ENCODE measurements at regions not wholly inside any gene's neighbourhood (a gene's known extent, or its start where the extent isn't known, plus 50 kb on each side); places are given as distances from the start of the nearest gene placed in this dataset.

DNA sequence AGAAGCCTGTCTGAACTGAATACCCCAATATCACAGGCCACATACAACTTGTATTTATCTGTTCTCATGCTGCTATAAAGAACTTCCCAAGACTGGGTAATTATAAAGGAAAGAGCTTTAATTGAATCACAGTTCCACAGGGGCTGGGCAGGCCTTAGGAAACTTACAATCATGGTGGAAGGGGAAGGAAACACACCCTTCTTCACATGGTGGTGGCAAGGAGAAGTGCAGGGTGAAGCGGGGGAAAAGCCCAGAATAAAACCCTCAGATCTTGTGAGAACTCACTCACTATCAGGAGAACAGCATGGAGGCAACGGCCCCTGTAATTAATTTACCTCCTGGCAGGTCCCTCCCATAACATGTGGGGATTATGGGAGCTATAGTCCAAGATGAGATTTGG lies 50.3 kb upstream of the FNDC1 start:
- peaks cover 2% of the 10 kb centered on the region for H3K4me1 Mint-ChIP-seq (ENCODE audit: low read depth)
- no peaks in the 10 kb centered on the region for H3K36me3 Mint-ChIP-seq (ENCODE audit: low read depth)
- peaks cover 20% of the 10 kb centered on the region for H3K27me3 Mint-ChIP-seq (ENCODE audit: low read depth)
- H3K9me3 Mint-ChIP-seq = no peaks in the 10 kb centered on the region
- H3K27ac Mint-ChIP-seq = no peak overlapping the region
- no peak overlapping the region for H3K4me3 Mint-ChIP-seq
- no peak for DNase-seq (ENCODE audit: low spot score)

DNA sequence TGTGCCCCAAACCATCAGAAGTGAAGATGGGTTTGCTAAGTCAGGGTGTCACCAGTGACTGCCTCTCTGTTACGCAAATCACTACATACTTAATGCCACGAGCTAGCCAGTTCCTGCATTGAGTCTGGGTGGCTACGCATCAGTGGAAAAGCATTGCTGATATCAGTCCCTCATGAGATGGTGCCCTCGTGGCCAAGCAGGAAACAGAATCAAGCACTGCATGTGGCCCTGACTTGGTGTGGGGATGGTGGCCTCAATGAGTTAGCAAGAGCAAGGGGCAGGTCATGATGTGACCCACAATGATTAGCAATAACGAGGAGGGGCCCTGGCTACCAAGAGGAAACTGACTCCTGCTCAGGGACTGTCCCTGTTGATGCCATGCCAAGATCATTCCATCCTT lies 51.6 kb upstream of the FNDC1 start:
- peaks cover 2% of the 10 kb centered on the region for H3K4me1 Mint-ChIP-seq (ENCODE audit: low read depth)

DNA sequence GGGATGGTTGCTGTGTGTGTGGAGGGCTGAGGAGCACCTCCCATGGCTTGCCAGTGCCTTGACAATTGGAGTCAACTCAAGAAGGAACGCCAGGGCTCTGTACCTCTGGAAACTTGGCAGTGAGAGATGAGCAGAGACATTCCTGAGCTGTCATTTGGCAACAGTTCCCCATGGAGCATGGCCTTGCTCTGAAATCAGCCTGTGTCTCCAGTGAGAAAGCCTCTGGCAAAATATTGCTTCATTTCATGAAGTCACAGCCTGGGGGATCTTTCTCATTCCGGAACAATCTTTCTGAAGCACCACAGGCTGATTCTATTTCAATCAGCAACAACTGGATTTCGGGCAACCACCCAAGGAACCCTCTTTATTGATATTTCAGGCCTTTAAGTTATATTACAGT lies 52.2 kb upstream of the FNDC1 start:
- Mint-ChIP-seq H3K27me3 (ENCODE audit: low read depth) (peaks cover 6% of the 10 kb centered on the region), H3K4me3 (no peak overlapping the region), H3K9me3 (no peaks in the 10 kb centered on the region), H3K27ac (no peak overlapping the region), H3K36me3 (ENCODE audit: low read depth) (no peaks in the 10 kb centered on the region), H3K4me1 (ENCODE audit: low read depth) (peaks cover 2% of the 10 kb centered on the region)
- no peak for DNase-seq (ENCODE audit: low spot score)

More for the DNA sequence above, 51.6 kb upstream of the FNDC1 start:
- DNase-seq (ENCODE audit: low spot score) = no peak
- H3K36me3 Mint-ChIP-seq (ENCODE audit: low read depth) = no peaks in the 10 kb centered on the region
- H3K27me3 Mint-ChIP-seq (ENCODE audit: low read depth) = peaks cover 8% of the 10 kb centered on the region
- no peaks in the 10 kb centered on the region for H3K9me3 Mint-ChIP-seq
- H3K27ac Mint-ChIP-seq = no peak overlapping the region
- H3K4me3 Mint-ChIP-seq = no peak overlapping the region

DNA sequence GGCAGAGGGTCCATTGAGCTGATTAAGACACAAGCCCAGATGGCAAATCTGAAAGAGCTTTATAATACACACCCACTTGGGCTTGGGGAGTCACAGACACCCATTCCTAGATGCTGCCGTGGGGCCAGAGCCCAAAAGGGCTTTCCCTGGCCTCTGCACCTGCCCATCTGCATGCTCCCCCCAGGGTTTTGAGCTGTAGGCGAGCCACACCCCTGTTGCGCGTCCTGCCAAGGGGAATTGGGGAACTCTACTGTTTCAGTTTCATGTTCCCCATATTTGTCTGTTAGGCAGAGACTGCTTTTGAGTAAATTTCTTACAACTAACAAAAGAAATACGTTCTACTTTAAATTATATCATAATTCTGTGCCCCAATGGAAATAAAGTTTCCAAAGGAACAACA lies 52.9 kb upstream of the FNDC1 start:
- peaks cover 2% of the 10 kb centered on the region for H3K4me1 Mint-ChIP-seq (ENCODE audit: low read depth)
- no peaks in the 10 kb centered on the region for H3K36me3 Mint-ChIP-seq (ENCODE audit: low read depth)
- H3K27ac Mint-ChIP-seq = no peak overlapping the region
- H3K27me3 Mint-ChIP-seq (ENCODE audit: low read depth) = peaks cover 2% of the 10 kb centered on the region
- no peak overlapping the region for H3K4me3 Mint-ChIP-seq
- H3K9me3 Mint-ChIP-seq = no peaks in the 10 kb centered on the region
- DNase-seq (ENCODE audit: low spot score) = no peak

DNA sequence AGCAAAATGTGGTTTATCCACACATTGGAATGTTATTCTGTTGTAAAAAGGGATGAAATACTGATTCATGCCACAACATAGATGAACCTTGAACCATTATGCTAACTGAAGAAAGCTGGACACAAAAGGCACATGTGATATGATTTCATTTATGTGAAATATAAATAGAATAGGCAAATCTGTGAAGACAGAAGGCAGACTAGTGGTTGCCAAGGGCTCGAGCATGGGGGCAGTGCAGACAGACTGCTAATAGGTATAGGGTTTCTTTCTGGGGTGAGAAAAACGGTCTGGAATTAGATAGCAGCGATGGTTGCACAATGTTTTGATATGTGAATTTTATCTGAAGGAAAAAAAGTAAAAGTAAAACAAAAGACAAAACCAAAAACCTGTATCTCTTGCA lies 54.6 kb upstream of the FNDC1 start:
- peaks cover 2% of the 10 kb centered on the region for H3K27me3 Mint-ChIP-seq (ENCODE audit: low read depth)
- no peak for DNase-seq (ENCODE audit: low spot score)
- H3K4me1 Mint-ChIP-seq (ENCODE audit: low read depth) = peaks cover 12% of the 10 kb centered on the region
- H3K4me3 Mint-ChIP-seq = no peak overlapping the region
- H3K9me3 Mint-ChIP-seq = no peaks in the 10 kb centered on the region
- no peaks in the 10 kb centered on the region for H3K36me3 Mint-ChIP-seq (ENCODE audit: low read depth)
- no peak overlapping the region for H3K27ac Mint-ChIP-seq

DNA sequence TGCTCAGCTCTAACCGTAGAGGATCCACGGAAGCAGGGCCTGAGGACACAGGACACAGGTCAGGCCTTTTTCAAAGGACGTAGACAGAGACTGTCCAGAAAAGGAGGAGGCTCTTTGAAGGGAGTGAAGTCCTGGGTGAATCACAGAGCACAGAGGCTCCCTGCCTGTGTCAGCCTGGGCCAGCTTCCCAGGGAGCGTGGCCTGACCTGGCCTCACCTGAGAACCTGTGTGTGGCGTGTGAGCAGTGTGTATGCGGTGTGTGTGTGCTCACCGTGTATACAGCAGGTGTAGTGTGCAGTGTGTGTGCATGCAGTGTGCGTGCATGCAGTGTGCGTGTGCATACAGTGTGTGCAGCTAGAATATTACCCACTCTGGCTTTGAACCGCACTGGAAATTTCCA lies 56.0 kb upstream of the FNDC1 start:
- Mint-ChIP-seq H3K27ac (no peak overlapping the region), H3K4me3 (no peak overlapping the region), H3K36me3 (ENCODE audit: low read depth) (no peaks in the 10 kb centered on the region), H3K9me3 (no peaks in the 10 kb centered on the region), H3K27me3 (ENCODE audit: low read depth) (no peaks in the 10 kb centered on the region), H3K4me1 (ENCODE audit: low read depth) (peaks cover 19% of the 10 kb centered on the region)
- DNase-seq (ENCODE audit: low spot score) = no peak

DNA sequence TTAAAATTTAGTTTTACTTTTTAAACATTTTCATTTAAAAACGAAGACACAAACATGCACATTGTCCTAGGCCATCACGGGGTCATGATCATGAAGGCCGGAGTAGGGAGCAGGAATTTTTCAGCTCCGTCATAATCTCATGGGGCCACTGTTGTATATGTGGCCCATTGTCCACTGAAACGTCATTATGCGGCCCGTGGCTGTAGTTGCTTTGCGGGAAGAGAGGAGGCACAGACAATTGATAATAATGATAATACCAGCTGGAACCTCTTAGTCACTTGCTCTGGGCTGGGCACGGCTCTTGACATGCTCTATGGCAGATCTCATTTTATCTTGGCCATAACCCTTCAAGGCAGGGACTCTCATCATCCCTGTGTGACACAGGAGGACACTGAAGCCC lies 56.5 kb upstream of the FNDC1 start:
- H3K4me1 Mint-ChIP-seq (ENCODE audit: low read depth) = peaks cover 24% of the 10 kb centered on the region
- no peak overlapping the region for H3K27ac Mint-ChIP-seq
- no peaks in the 10 kb centered on the region for H3K36me3 Mint-ChIP-seq (ENCODE audit: low read depth)
- H3K27me3 Mint-ChIP-seq (ENCODE audit: low read depth) = no peaks in the 10 kb centered on the region
- no peak for DNase-seq (ENCODE audit: low spot score)
- no peaks in the 10 kb centered on the region for H3K9me3 Mint-ChIP-seq
- H3K4me3 Mint-ChIP-seq = no peak overlapping the region

DNA sequence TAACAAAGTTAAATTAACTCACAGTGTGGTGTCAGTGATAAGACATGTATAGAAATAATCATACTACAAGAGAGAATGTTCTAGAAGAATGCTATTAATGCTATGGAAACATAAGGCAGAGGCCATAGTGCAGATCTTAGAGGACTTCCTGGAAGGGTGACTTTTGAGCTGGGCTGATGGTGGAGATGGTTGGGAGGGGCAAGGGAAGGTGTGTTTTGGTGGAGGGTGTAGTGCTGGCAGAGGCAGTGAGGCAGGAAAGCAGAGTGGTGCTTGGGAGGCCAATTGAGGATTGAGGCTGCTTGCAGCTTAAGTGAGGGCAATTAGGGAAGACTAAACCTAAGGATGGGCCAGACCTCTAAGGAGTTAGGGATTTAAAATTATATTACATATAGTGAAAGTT lies 58.5 kb upstream of the FNDC1 start:
- no peaks in the 10 kb centered on the region for H3K9me3 Mint-ChIP-seq
- no peaks in the 10 kb centered on the region for H3K27me3 Mint-ChIP-seq (ENCODE audit: low read depth)
- H3K4me3 Mint-ChIP-seq = no peak overlapping the region
- peaks cover 42% of the 10 kb centered on the region for H3K4me1 Mint-ChIP-seq (ENCODE audit: low read depth)
- no peak for DNase-seq (ENCODE audit: low spot score)
- H3K36me3 Mint-ChIP-seq (ENCODE audit: low read depth) = no peaks in the 10 kb centered on the region
- H3K27ac Mint-ChIP-seq = peak overlapping the region; percentile 16

DNA sequence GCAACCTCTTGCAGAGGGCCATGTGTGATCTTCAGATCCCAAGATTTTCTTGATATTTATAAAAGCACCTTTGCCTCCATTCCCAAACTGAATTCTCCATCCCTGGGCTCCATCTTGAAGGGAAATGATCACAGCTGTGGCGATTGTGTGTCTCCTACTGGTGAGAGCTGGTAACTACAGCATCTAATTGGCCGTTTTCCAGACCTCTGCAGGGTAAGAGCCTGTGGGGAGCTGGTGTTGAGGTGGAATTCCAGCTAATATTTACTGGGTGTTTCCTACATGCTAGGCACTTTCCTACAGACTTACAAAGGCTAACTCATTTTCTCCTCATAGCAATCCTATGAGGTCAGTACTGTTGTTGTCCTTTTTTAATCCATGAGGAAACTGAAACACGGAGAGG lies 59.2 kb upstream of the FNDC1 start:
- H3K27me3 Mint-ChIP-seq (ENCODE audit: low read depth) = no peaks in the 10 kb centered on the region
- H3K27ac Mint-ChIP-seq = no peak overlapping the region
- DNase-seq (ENCODE audit: low spot score) = no peak
- H3K36me3 Mint-ChIP-seq (ENCODE audit: low read depth) = no peaks in the 10 kb centered on the region
- H3K4me3 Mint-ChIP-seq = no peak overlapping the region
- H3K4me1 Mint-ChIP-seq (ENCODE audit: low read depth) = peaks cover 44% of the 10 kb centered on the region
- no peaks in the 10 kb centered on the region for H3K9me3 Mint-ChIP-seq

DNA sequence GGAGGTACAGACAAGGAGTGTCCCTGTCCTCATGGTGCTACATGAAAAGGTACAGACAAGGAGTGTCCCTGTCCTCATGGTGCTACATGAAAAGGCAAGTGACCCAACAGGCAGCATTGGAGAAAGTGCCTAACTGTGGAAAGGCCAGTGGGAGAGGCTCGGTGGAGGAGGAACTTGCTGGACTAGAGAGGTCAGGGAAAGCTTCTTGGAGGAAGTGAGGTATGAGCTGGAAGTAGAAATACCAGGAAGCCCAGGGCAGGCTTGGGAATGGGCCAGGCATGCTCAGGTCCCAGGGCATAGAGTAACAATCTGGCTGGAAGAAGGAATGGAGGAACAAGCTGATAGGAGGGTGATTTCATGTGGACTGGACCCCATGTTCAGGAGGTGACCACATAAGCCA lies 59.8 kb upstream of the FNDC1 start:
- no peak overlapping the region for H3K4me3 Mint-ChIP-seq

DNA sequence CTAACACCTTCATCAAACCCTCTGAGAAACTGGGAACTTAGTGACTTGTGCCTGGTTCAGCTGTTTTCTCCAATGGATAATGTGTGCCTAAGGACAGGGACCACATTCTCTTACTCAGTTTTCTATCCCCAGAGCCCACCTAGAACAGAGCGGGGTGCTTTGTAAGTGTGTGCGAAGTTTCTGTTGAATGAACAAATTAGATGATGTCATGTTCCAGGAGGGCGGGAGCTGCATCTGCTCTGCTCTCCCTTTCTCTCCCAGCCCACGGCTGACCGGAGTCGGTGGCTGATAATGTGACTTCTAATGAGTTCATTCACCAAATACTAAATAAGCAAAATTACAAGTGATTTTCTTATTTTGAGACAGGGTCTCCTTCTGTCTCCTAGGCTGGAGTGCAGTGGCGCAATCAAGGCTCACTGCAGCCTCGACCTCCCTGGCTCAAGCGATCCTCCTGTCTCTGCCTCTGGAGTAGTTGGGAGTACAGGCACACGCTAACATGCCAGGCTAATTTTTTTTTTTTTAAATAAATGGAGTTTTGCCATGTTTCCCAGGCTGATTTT lies 60.7 kb upstream of the FNDC1 start:
- Mint-ChIP-seq H3K36me3 (ENCODE audit: low read depth) (no peaks in the 10 kb centered on the region), H3K9me3 (no peaks in the 10 kb centered on the region), H3K4me1 (ENCODE audit: low read depth) (peaks cover 56% of the 10 kb centered on the region), H3K27ac (peak overlapping the region; percentile 94), H3K27me3 (ENCODE audit: low read depth) (no peaks in the 10 kb centered on the region), H3K4me3 (peak overlapping the region; percentile 80)
- no peak for DNase-seq (ENCODE audit: low spot score)

More for the DNA sequence above, 59.8 kb upstream of the FNDC1 start:
- Mint-ChIP-seq H3K4me1 (ENCODE audit: low read depth) (peaks cover 49% of the 10 kb centered on the region), H3K36me3 (ENCODE audit: low read depth) (no peaks in the 10 kb centered on the region), H3K9me3 (no peaks in the 10 kb centered on the region), H3K27ac (no peak overlapping the region), H3K27me3 (ENCODE audit: low read depth) (no peaks in the 10 kb centered on the region)
- no peak for DNase-seq (ENCODE audit: low spot score)

DNA sequence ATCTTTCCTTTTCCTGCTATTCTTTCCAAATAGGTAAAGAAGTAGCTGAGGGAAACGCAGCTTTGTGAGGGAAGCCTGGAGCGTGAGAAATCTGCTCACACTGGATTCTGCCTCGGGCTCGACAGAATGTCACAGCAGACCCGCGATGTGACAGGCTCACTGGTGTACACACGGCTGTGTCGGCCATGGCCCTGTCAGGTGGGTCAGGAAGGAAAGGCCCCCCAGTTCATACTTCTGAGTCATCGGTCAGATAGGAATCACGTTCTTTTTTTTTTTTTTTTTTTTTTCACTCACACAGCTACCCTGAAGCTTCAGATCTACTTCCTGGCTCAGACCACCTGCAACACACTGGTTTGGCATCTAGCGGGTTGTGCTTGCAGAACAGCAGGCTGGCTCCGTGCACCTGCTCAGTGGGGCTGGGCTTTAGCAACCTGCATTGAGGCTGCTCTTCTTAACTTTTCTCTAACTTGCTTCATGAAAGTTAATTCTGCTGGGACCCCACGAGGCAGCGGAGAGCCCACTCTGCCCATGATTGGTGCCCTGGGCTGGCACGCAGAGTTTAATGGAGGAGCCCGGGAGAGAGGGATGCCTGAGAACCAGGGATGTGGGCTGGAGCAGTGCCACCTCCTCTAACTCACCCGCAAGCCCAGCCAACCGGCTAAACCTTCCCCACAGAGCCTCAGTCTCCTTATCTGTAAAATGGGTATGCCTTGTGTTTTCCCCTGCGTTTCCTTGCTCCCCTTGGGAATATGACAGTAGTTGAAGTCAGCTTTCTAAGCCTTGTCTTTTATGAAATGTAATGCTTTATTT lies 61.5 kb upstream of the FNDC1 start:
- Mint-ChIP-seq H3K36me3 (ENCODE audit: low read depth) (no peaks in the 10 kb centered on the region), H3K4me3 (peak overlapping the region; percentile 80), H3K27ac (peak overlapping the region; percentile 94)

DNA sequence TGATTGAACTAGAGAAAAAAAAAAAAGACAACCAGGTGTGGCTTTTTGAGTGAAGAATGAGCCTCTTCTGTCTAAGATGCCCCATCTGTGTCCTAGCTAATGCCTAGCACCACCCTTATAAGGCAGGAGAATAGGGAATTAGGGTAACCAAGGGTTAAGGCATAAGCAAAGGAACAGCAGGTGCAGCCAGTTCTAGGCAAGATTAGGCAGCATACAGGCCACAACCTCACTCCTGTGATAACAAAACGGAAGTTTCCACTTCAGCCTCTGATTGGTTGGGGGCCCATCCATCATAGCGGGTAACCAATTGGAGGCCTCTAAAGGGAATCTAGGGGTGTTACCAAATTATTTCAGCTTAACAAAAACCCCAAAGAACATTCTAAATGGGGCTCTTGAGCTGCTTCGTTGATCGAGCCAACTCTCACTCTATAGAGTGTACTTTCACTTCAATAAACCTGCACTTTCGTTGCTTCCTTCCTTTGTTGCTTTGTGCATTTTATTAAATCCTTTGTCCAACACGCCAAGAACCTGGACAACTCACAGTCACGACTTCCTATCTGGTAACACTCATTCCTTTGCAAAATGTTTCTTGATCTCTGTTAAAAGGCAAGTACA lies 61.9 kb upstream of the TAGAP start:
- Mint-ChIP-seq H3K4me3 (peak overlapping the region; percentile 80), H3K27me3 (ENCODE audit: low read depth) (no peaks in the 10 kb centered on the region), H3K9me3 (no peaks in the 10 kb centered on the region), H3K4me1 (ENCODE audit: low read depth) (peaks cover 62% of the 10 kb centered on the region), H3K27ac (peak overlapping the region; percentile 94), H3K36me3 (ENCODE audit: low read depth) (no peaks in the 10 kb centered on the region)
- DNase-seq (ENCODE audit: low spot score) = peak; percentile 87

More for the DNA sequence above, 61.5 kb upstream of the FNDC1 start:
- Mint-ChIP-seq H3K27me3 (ENCODE audit: low read depth) (no peaks in the 10 kb centered on the region), H3K9me3 (no peaks in the 10 kb centered on the region), H3K4me1 (ENCODE audit: low read depth) (peaks cover 62% of the 10 kb centered on the region)
- DNase-seq (ENCODE audit: low spot score) = no peak

DNA sequence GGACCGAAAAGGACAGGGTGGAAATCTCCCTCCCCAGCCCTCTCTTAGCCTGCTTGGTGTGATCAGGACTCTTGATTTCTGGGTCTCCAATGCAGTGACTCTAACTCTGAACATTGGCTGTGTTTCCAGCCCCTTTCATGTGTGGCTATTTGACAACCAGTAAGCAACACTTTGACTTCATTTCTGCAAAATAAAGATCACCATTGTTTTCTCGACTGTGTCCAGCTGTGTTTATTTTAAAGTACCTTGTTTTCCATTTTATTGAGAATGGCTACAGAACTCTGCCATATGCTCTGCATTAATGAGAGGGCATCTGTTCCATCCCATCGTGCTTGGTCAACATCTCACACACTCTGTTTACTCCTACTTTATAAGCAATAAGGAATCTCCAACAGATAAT lies 60.9 kb upstream of the TAGAP start:
- no peak overlapping the region for H3K4me3 Mint-ChIP-seq
- H3K27me3 Mint-ChIP-seq (ENCODE audit: low read depth) = no peaks in the 10 kb centered on the region
- no peaks in the 10 kb centered on the region for H3K9me3 Mint-ChIP-seq
- peak overlapping the region; percentile 94 for H3K27ac Mint-ChIP-seq
- DNase-seq (ENCODE audit: low spot score) = no peak
- H3K36me3 Mint-ChIP-seq (ENCODE audit: low read depth) = no peaks in the 10 kb centered on the region
- peaks cover 62% of the 10 kb centered on the region for H3K4me1 Mint-ChIP-seq (ENCODE audit: low read depth)
